ENCODE measurements at regions not wholly inside any gene's neighbourhood (a gene's known extent, or its start where the extent isn't known, plus 50 kb on each side); places are given as distances from the start of the nearest gene placed in this dataset.

GRCh38 chr12:24135158-24135850, 185.8 kb upstream of the SOX5 start:
- DNase-seq (no peak), ATAC-seq (no peak), FAIRE-seq (no peak)
- Histone ChIP-seq H3K27me3 (no peaks in the 10 kb centered on the region), H3K4me3 (no peak overlapping the region), H3K4me1 (no peaks in the 10 kb centered on the region), H3K36me3 (no peaks in the 10 kb centered on the region), H3K9me3 (no peaks in the 10 kb centered on the region), H3K27ac (no peak overlapping the region)
- WGBS, 2 donors, result 27 to 32% methylated on average over 5 of the region's 5 CpGs
- TF ChIP-seq, protein P1, sequence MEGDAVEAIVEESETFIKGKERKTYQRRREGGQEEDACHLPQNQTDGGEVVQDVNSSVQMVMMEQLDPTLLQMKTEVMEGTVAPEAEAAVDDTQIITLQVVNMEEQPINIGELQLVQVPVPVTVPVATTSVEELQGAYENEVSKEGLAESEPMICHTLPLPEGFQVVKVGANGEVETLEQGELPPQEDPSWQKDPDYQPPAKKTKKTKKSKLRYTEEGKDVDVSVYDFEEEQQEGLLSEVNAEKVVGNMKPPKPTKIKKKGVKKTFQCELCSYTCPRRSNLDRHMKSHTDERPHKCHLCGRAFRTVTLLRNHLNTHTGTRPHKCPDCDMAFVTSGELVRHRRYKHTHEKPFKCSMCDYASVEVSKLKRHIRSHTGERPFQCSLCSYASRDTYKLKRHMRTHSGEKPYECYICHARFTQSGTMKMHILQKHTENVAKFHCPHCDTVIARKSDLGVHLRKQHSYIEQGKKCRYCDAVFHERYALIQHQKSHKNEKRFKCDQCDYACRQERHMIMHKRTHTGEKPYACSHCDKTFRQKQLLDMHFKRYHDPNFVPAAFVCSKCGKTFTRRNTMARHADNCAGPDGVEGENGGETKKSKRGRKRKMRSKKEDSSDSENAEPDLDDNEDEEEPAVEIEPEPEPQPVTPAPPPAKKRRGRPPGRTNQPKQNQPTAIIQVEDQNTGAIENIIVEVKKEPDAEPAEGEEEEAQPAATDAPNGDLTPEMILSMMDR (IDR thresholded peaks at IDR 0.05), result no peak
- intact Hi-C loops (cut with DNase I), result no loop called here

DNA sequence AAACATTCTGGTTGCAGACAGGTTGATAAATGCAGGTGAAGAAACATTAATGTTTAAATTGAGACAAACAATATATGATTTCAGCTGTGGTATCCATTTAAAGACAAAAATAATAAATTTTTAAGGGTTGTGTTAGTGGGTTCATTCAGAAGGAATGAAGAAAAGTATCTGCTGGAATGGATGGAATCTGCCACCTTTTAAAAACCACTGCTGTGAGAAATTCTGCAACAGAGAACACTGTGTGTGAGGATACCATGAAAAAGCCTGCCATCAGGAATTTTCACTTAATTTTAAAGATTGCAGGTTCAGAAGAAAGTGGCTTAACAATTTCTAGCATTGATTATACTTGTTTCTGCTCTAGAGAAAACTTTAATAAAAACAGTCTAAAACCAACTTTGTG, 184.6 kb upstream of the SOX5 start:
- Histone ChIP-seq H3K4me3 (no peak overlapping the region), H3K27me3 (no peaks in the 10 kb centered on the region), H3K4me1 (no peaks in the 10 kb centered on the region), H3K27ac (no peak overlapping the region), H3K9me3 (no peaks in the 10 kb centered on the region), H3K36me3 (no peaks in the 10 kb centered on the region)
- no peak for DNase-seq
- ATAC-seq, result no peak
- no peak for FAIRE-seq
- TF ChIP-seq, protein P1 (IDR thresholded peaks at IDR 0.05), result no peak
- intact Hi-C loops (cut with DNase I), result no loop called here

DNA sequence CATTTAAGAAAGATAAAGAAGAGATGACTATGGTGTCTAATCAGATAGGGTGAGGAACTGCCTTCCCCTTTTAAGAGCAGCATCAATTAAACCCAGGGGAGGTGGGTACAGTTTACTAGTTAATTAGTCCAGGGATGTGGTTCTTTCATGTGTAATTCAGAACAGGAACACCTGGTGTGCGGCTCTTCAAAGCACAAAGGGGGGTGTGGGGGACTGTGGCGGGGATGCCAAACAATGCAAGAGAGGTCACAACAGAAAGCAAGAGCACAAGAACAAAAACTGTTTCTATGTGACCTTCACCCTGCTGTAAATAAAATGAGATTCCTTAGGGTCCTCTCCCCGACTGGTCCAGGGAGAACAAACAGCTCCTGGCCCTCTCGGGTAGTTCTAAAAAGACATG, 183.9 kb upstream of the SOX5 start:
- Histone ChIP-seq H3K27me3 (no peaks in the 10 kb centered on the region), H3K9me3 (no peaks in the 10 kb centered on the region), H3K27ac (no peak overlapping the region), H3K36me3 (no peaks in the 10 kb centered on the region), H3K4me1 (no peaks in the 10 kb centered on the region), H3K4me3 (no peak overlapping the region)
- no peak for FAIRE-seq
- ATAC-seq, result no peak
- TF ChIP-seq, protein P1 (IDR thresholded peaks at IDR 0.05), result no peak
- no peak for DNase-seq
- intact Hi-C loops (cut with DNase I), result no loop called here
- 19 to 22% methylated on average over 4 of the region's 4 CpGs for WGBS, 2 donors

DNA sequence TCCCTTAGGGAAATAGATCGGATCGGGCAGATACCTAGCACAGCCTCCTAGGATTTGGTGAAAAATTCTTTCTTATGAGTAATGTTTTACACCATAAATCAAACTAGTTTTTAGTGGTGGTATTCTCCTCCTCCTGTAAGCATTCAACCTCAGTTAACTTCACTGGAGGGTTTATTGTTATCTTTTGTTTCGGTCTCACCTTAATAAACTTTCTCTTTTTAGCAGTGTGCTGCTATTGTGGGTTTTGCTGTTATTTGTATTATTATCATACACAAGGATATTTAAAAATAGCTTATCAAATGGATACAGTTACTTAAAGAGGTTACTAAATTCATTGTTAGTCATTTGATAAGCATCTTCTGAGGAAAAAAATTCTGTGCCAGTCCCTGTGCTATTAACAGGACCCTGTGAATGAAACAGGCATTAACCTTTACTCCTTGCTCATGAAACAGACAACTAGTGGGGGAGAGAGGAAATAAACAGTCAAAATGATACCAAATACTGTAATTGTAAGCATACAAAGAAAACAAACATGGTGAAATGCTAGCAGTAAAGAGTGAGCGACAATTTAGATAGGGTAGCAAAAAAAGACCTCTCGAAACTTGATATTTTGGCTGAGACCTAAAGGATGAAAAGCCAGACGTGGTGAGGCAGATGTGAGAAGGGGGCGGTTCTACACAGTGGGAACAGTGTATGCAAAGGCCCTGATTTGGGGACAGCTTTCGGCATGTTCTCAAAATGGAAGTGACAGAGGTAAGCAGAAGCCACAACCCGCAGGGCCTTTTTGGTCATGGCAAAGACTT, 178.7 kb upstream of the SOX5 start:
- Histone ChIP-seq H3K4me3 (no peak overlapping the region), H3K9me3 (no peaks in the 10 kb centered on the region), H3K36me3 (no peaks in the 10 kb centered on the region), H3K4me1 (no peaks in the 10 kb centered on the region), H3K27ac (no peak overlapping the region), H3K27me3 (no peaks in the 10 kb centered on the region)
- FAIRE-seq (no peak), DNase-seq (no peak), ATAC-seq (no peak)
- intact Hi-C loops (cut with DNase I), result no loop called here
- 80 to 84% methylated on average over 9 of the region's 9 CpGs for WGBS, 2 donors
- TF ChIP-seq, protein P1 (IDR thresholded peaks at IDR 0.05), result no peak

- Histone ChIP-seq H3K27me3 (no peaks in the 10 kb centered on the region), H3K27ac (no peak overlapping the region), H3K4me1 (no peaks in the 10 kb centered on the region), H3K36me3 (no peaks in the 10 kb centered on the region), H3K9me3 (no peaks in the 10 kb centered on the region), H3K4me3 (no peak overlapping the region)
- no peak for ATAC-seq
- no peak for DNase-seq
- TF ChIP-seq, protein P1 (IDR thresholded peaks at IDR 0.05), result no peak
- no peak for FAIRE-seq
- WGBS, 2 donors, result 68 to 83% methylated on average over 4 of the region's 4 CpGs
- intact Hi-C loops (cut with DNase I), result no loop called here
These were observed 175.8 kb upstream of the SOX5 start for GRCh38 chr12:24125280-24125679.

All from pancreas (tissue), 10 donors.